Loucy (cell line): ENCODE measurements at regions not wholly inside any gene's neighbourhood (a gene's known extent, or its start where the extent isn't known, plus 50 kb on each side); places are given as distances from the start of the nearest gene placed in this dataset.

ENCODE experiments used
- CTCF ChIP-seq: fragments of 200-600 bp; sonication (generic); conservative IDR thresholded peaks from 2 replicates; pipeline ENCODE4 v1.5.1; 2014; ENCODE audit warnings: mild to moderate bottlenecking, antibody characterized with exemption, low read length
- EZH2phosphoT487 ChIP-seq: fragments of 200-600 bp; IDR thresholded peaks from 2 replicates; pipeline ENCODE4 v1.6.1; 2018; ENCODE audit warnings: antibody characterized with exemption, mild to moderate bottlenecking, moderate library complexity, borderline replicate concordance

DNA sequence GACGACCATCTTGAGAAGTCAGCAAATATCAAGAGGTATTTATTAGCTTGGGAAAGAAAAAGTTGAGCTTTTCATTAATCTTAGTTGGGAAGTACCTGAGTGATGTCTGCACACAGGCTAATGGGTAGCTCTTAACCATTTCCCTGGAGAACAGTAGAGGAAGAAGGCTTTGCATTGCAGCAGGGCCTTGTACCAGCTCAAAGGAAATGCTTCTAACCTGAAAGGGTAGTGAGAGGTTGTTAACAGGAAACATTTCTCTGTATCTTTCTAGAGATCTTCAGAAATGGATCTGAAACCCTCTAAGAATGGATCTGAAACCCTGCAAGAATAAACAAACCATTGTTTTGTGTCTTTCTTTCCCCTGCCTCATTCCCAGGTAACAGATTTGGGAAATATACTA is 393.3 kb downstream of the PLK2 start:
- TF ChIP-seq CTCF = no peak
- TF ChIP-seq EZH2phosphoT487 = no peak
